ENCODE measurements at regions not wholly inside any gene's neighbourhood (a gene's known extent, or its start where the extent isn't known, plus 50 kb on each side); places are given as distances from the start of the nearest gene placed in this dataset.

GRCh38 chr1:173333581-173333980 lies 126.5 kb upstream of the TNFSF4 start:
- Mint-ChIP-seq H3K4me3 (no peak overlapping the region), H3K27me3 (ENCODE audit: low read depth in 2 of 2) (no peaks in the 10 kb centered on the region), H3K4me1 (peaks cover 11% of the 10 kb centered on the region in 2 donors), H3K27ac (no peak overlapping the region), H3K36me3 (no peaks in the 10 kb centered on the region), H3K9me3 (no peaks in the 10 kb centered on the region)
- H3K4me1 ChIP-seq (ENCODE audit: control insufficient read depth, insufficient read depth, low read length), result no peaks in the 10 kb centered on the region
- no peaks in the 10 kb centered on the region for H3K27me3 ChIP-seq (ENCODE audit: control insufficient read depth, insufficient read depth, low read length)
- 74% methylated on average over 1 of the region's 1 CpG for WGBS (ENCODE audit: insufficient coverage)
- no peak for DNase-seq
- TF ChIP-seq, protein P1, sequence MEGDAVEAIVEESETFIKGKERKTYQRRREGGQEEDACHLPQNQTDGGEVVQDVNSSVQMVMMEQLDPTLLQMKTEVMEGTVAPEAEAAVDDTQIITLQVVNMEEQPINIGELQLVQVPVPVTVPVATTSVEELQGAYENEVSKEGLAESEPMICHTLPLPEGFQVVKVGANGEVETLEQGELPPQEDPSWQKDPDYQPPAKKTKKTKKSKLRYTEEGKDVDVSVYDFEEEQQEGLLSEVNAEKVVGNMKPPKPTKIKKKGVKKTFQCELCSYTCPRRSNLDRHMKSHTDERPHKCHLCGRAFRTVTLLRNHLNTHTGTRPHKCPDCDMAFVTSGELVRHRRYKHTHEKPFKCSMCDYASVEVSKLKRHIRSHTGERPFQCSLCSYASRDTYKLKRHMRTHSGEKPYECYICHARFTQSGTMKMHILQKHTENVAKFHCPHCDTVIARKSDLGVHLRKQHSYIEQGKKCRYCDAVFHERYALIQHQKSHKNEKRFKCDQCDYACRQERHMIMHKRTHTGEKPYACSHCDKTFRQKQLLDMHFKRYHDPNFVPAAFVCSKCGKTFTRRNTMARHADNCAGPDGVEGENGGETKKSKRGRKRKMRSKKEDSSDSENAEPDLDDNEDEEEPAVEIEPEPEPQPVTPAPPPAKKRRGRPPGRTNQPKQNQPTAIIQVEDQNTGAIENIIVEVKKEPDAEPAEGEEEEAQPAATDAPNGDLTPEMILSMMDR (IDR thresholded peaks at IDR 0.05), result no peak
- no peaks in the 10 kb centered on the region for H3K9me3 ChIP-seq (ENCODE audit: control insufficient read depth, insufficient read depth, low read length)
- no peak overlapping the region for H3K4me3 ChIP-seq (ENCODE audit: low read length)
- H3K36me3 ChIP-seq (ENCODE audit: control insufficient read depth, insufficient read depth, low read length), result no peaks in the 10 kb centered on the region
- intact Hi-C loops (cut with micrococcal nuclease), result no loop called here
- no peak for ATAC-seq
- H3K27ac ChIP-seq (ENCODE audit: low read length), result no peak overlapping the region

DNA sequence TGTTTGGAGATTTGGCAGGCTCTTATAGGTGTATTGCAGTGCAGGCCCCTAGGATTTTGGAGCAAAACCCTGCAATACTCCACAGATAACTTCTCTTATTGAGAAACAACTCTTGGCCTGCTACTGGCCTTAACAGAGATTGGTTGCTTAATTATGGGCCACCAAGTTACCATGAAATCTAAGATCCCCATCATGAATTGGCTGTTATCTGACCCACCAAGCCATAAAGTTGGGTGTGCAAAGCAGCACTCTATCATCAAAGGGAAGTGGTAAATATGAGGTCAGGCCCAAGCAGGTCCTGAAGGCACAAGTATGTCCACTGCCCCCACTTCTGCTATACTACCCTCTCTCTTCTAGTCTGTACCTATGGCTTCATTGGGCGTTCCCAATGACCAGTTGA lies 130.0 kb upstream of the TNFSF4 start:
- H3K27me3 Mint-ChIP-seq (ENCODE audit: low read depth in 2 of 2), result no peaks in the 10 kb centered on the region

GRCh38 chr1:173341307-173341706 lies 134.2 kb upstream of the TNFSF4 start:
- no peak overlapping the region for H3K27ac ChIP-seq (ENCODE audit: low read length)
- Mint-ChIP-seq H3K4me3 (no peak overlapping the region), H3K36me3 (peaks cover 8% of the 10 kb centered on the region), H3K27ac (no peak overlapping the region), H3K9me3 (no peaks in the 10 kb centered on the region), H3K27me3 (ENCODE audit: low read depth in 2 of 2) (no peaks in the 10 kb centered on the region), H3K4me1 (no peaks in the 10 kb centered on the region)
- TF ChIP-seq, protein P1 (IDR thresholded peaks at IDR 0.05), result no peak
- no peaks in the 10 kb centered on the region for H3K27me3 ChIP-seq (ENCODE audit: control insufficient read depth, insufficient read depth, low read length)
- no peaks in the 10 kb centered on the region for H3K36me3 ChIP-seq (ENCODE audit: control insufficient read depth, insufficient read depth, low read length)
- H3K4me3 ChIP-seq (ENCODE audit: low read length), result no peak overlapping the region
- 73% methylated on average over 4 of the region's 5 CpGs for WGBS (ENCODE audit: insufficient coverage)
- ATAC-seq (no peak), DNase-seq (no peak)
- H3K9me3 ChIP-seq (ENCODE audit: control insufficient read depth, insufficient read depth, low read length), result no peaks in the 10 kb centered on the region
- no peaks in the 10 kb centered on the region for H3K4me1 ChIP-seq (ENCODE audit: control insufficient read depth, insufficient read depth, low read length)
- intact Hi-C loops (cut with micrococcal nuclease), result no loop called here

More for the DNA sequence above, 130.0 kb upstream of the TNFSF4 start:
- no peaks in the 10 kb centered on the region for H3K36me3 Mint-ChIP-seq
- no peak overlapping the region for H3K27ac Mint-ChIP-seq
- H3K9me3 Mint-ChIP-seq, result no peaks in the 10 kb centered on the region
- H3K4me3 Mint-ChIP-seq, result no peak overlapping the region
- Histone ChIP-seq H3K27me3 (ENCODE audit: control insufficient read depth, insufficient read depth, low read length) (no peaks in the 10 kb centered on the region), H3K4me3 (ENCODE audit: low read length) (no peak overlapping the region), H3K9me3 (ENCODE audit: control insufficient read depth, insufficient read depth, low read length) (no peaks in the 10 kb centered on the region), H3K36me3 (ENCODE audit: control insufficient read depth, insufficient read depth, low read length) (no peaks in the 10 kb centered on the region), H3K27ac (ENCODE audit: low read length) (no peak overlapping the region), H3K4me1 (ENCODE audit: control insufficient read depth, insufficient read depth, low read length) (no peaks in the 10 kb centered on the region)
- intact Hi-C loops (cut with micrococcal nuclease), result no loop called here
- no peaks in the 10 kb centered on the region for H3K4me1 Mint-ChIP-seq
- TF ChIP-seq, protein P1 (IDR thresholded peaks at IDR 0.05), result no peak
- 60% methylated on average over 1 of the region's 1 CpG for WGBS (ENCODE audit: insufficient coverage)
- ATAC-seq, result peak in 1 of 3 donors; percentile 39
- no peak for DNase-seq

DNA sequence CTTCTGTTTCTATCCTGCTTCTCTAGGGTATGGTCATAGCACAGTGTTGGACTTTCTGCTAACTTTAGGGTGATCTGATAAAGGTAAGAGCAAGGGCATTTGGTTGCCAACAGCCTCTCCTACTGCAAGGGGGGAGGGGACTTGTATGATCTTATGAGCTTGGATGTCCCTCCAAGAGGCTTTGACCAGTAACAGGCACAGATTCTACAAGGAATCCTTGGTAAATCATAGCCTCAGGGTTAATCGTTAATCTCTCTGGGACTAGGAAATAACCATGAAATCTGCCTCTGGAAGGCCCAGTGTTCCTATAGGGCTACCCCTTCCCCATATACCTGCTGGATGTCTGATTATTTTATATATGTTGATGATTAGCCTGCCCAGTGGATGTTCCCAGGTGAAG lies 134.8 kb upstream of the TNFSF4 start:
- DNase-seq (no peak), ATAC-seq (no peak)
- intact Hi-C loops (cut with micrococcal nuclease), result no loop called here
- Histone ChIP-seq H3K4me1 (ENCODE audit: control insufficient read depth, insufficient read depth, low read length) (no peaks in the 10 kb centered on the region), H3K27ac (ENCODE audit: low read length) (no peak overlapping the region), H3K4me3 (ENCODE audit: low read length) (no peak overlapping the region), H3K27me3 (ENCODE audit: control insufficient read depth, insufficient read depth, low read length) (no peaks in the 10 kb centered on the region), H3K36me3 (ENCODE audit: control insufficient read depth, insufficient read depth, low read length) (no peaks in the 10 kb centered on the region), H3K9me3 (ENCODE audit: control insufficient read depth, insufficient read depth, low read length) (no peaks in the 10 kb centered on the region)
- Mint-ChIP-seq H3K27me3 (ENCODE audit: low read depth in 2 of 2) (no peaks in the 10 kb centered on the region), H3K27ac (no peak overlapping the region), H3K4me1 (no peaks in the 10 kb centered on the region), H3K9me3 (no peaks in the 10 kb centered on the region), H3K4me3 (no peak overlapping the region), H3K36me3 (peaks cover 8% of the 10 kb centered on the region)
- 90% methylated on average over 1 of the region's 1 CpG for WGBS (ENCODE audit: insufficient coverage)
- TF ChIP-seq, protein P1 (IDR thresholded peaks at IDR 0.05), result no peak

Data from natural killer cell (primary cell).